HG03066 (cell line): ENCODE measurements at regions not wholly inside any gene's neighbourhood (a gene's known extent, or its start where the extent isn't known, plus 50 kb on each side); places are given as distances from the start of the nearest gene placed in this dataset.
"Not testable (repeated sequence)": the region's sequence is repeated elsewhere in the genome, so short reads cannot be mapped to it uniquely, and the experiment has no call there.

Experiments used
- ATAC-seq: cut with Tn5 transposase; IDR thresholded peaks from one replicate; pipeline ENCODE4 v1.9.1; 2021; ENCODE audit warnings: low read depth; ENCODE audit not compliant: unreplicated experiment

DNA sequence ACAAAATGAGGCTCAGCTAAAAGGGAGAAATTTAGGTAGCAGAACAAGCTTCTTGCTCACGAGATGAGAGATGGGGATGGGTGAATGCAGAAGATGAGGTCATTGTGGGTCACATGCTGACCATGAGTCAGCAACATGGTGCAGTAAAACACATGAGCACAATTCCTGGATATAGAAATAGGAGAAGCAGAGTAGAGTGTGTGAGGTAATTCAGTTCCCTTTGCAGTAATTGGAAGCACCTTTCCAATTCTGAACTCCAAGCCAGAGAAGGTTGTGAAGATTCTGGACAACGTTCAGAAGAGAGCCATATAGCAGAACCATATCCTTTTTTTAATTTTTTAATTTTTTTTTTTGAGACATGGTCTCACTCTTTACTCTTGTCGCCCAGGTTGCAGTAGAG lies 62.0 kb upstream of the LMNTD1 start:
- no peak for ATAC-seq

DNA sequence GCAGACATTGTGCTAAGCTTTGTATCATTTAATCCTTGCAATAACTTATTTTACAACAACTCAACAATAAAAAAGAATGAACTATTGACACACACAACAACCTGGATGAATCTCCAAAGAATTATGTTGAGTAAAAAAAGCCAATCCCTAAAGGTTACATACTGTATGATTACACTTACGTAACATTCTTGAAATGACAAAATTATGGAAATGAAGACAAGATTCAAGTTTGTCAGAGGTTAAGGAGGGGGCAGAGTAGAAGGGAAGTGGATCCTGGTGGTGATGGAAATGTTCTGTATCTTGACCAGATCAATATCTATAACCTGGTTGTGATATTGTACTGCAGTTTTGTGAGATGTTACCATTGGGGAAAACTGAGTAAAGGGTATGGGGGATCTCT lies 63.2 kb upstream of the LMNTD1 start:
- no peak for ATAC-seq

DNA sequence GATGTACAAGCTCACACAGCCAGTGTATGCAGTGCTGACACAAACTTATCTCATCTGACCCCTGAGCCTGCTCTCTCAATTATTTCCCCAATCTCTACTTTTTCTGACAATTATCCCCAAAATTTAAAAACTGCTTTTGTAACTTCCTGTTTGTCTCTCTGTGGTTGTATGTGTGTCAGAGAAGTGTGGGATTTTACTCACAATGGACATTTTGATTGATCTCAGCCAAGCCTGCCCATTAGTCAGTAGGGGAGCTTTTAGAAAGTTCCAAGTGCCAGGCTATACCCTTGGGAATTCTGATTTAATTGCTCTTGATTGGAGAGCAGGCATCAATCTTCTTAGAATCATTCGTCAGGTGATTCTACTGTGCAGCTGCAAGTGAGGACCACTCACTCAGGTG lies 64.9 kb upstream of the LMNTD1 start:
- no peak for ATAC-seq

DNA sequence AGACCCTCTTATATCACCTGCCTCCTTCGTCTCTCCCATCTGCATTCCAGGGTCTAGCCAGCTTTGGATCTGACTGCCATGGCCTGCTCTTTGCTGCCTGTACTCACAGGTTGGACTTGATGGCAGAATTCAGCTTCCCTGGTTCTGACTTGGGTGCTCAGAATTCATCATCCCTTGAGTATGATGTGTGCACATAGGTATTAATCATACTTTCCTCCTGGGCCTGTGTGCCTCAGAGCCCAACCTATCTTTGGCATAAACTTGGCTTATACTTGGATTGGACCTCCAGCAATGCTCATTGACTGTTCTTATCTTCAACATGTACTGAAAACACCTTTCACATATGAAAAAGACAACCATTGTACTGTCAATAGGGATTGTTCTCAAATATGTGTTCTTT lies 70.7 kb upstream of the LMNTD1 start:
- no peak for ATAC-seq

DNA sequence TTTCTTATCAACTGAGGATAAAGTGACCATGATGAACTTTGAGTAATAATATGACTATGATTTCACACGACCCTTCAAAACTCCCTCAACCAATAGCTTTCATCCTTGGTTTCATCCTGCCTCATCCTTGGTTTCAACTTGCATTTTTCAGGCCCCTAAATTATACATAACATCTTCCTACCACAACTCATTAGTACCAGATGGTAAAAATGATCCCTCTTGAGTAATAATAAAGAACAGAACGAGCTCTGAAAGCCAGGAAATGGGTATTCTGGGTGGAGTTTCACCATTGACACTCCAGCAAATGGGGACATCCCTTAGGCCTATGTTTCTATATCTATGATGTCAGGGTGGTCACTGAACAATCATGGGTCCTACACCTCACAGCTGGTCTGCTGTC lies 72.1 kb upstream of the LMNTD1 start:
- no peak for ATAC-seq

DNA sequence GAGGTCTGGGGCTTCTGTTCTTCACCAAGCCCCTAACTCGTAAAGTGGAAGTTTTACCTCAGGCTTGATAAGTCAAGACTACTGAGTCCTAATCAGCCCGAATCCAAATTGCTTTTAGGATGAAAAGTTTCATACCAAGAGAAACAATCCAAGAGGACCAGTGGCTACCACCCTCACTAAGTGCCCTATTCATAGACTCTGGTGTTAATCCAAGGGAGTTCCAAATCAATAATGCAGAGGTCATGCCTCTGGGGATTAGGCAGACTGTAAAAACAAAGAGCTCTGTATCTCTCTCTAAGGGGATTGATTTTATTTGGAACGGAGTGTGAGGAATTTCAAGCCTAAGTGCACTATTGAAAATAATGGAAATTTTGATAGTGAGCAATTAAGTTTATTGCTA lies 76.3 kb upstream of the LMNTD1 start:
- no peak for ATAC-seq

DNA sequence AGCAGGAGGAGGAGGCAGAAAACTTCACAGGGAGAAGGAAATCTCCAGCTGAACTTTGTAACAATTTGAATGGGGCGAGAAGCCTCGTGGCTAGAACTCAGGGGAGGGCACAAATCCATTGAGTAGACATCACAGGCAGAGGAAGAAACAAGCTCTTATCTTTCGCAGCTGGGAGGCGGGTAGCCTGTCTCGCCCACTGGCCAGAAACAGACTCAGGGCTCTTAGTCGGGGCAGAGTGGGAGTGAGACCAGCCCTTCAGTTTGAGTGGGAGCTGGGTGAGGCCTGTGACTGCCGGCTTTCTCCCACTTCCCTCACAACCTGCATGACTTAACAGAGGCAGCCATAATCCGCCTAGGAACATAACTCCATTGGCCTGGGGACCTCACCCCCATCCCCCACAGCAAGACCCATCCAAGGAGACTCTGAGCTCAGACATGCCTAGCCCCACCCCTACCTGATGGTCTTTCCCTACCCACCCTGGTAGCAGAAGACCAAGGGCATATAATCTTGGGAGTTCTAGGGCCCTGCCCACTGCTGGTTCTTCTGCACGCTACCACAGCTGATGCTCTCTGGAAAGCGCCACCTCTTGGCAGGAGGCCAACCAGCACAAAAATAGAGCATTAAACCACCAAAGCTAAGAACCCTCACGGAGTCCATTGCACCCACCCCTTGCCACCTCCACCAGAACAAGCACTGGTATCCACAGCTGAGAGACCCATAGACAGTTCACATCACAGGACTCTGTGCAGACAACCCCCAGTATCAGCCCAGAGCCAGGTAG lies 77.8 kb upstream of the LMNTD1 start:
- ATAC-seq: not testable (repeated sequence)

DNA sequence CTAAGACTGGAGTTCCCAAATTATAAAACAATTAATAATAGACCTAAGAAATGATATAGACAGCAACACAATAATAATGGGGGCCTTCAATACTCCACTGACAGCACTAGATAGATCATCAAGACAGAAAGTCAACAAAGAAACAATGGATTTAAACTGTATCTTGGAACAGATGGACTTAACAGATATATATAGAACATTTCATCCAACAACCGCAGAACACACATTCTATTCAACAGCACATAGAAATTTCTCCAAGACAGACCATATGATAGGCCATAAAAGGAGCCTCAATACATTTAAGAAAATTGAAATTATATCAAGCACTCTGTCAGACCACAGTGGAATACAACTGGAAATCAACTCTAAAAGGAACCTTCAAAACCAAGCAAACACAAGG lies 80.1 kb upstream of the LMNTD1 start:
- not testable (repeated sequence) for ATAC-seq

DNA sequence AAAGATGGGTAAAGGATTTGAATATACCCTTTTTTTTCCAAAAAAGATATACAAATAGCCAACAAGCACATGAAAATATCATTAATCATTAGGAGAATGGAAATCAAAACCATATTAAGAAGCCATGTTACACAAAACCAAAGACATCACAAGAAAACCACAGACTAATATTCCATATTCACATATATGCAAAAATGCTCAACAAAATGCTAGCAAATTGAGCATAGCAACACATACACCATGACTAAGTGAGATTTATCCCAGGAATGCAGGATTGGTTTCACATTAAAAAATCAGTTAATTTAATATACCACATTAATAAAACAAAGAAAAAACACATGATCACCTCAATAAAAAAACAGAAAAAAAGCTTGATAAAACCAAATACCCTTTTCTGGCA lies 84.7 kb upstream of the LMNTD1 start:
- ATAC-seq: no peak

DNA sequence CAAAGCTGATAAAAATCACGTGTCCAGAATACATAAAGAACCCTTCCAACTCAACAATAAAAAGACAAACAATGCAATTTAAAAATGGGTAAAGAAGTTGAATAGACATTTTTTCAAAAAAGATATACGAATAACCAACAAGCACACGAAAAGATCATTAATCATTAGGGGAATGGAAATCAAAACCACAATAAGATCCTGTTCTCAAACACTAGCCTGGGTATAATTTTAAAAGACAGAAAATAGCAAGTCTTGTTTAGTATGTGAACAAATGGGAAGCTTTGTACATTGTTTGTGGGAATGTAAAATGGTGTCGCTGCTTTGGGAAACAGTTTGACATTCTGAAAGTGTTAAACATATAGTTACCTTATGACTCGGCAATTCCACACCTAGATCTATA lies 86.3 kb upstream of the LMNTD1 start:
- no peak for ATAC-seq

DNA sequence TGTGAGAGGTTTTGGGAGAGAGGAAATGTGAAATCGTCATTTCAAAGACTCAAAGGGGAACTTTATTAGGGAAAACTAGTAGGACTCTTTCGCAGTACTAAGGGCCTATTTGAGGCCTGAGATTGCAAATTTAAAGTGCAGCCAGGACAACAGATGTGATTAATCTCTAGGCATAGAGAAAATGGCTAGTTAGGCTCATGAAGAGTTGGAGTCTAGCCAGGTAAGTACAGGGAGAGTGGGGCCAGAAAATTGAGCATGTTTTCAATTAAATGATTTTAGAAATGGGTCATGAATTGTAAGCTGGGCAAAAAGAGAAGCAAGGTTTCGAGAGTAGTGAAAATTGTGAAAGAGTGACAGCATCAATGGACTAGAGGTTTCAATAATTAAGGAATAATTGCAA lies 91.9 kb upstream of the LMNTD1 start:
- no peak for ATAC-seq

DNA sequence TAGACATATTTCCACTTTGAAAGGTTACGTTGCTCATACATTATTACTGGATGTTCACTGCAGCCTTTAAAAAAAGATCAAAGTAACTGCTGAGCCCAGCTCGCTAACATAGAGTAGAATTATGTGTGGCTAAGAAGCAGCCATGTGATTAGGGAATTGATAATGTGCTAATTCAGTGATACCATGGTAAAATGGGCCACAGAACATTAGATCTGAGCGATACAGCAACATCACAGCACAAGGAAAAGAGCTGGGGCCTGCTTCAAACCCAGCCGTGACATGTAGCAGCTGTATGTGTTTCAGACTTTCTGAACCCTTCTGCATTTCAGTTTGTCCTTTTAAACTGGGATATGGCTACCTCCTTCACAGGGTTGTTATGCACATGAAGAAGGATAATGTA lies 92.3 kb upstream of the LMNTD1 start:
- ATAC-seq: no peak

DNA sequence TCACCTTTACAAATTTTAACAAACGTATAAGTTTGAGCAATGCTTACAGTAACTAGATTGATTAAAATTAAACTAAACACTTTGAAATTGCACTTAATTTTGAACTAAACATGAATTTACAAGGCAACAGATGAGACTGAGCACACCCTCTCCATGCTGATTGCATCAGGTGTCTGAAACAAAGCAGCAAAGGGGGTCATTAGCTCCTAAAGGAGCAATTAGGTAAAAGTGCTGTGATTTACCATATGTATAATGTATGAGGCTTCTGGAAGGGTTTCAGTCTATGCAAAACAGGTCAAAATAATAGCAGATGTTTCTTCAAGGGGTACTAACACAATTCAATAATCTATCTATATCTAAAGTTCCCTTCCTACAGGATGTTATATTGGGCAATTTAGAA lies 98.8 kb upstream of the LMNTD1 start:
- ATAC-seq: no peak

DNA sequence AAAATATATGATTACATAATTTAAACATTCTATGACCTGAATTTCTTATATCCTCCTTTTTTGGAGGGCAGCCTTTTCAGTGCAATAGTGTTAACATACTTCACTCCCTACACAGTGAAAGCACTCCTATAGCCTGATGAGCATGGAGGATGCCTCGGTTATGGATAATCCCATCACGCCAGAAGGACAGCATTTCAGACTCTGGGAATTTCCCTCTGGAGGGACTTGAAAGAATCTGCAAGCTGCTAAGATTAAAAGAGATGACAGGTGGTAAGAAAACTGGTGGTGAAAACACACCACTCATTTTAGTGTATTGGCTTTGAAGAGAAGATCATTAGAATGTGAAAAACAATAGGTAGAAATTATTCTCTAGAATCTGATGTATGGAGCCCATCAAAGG lies 99.3 kb upstream of the LMNTD1 start:
- no peak for ATAC-seq

DNA sequence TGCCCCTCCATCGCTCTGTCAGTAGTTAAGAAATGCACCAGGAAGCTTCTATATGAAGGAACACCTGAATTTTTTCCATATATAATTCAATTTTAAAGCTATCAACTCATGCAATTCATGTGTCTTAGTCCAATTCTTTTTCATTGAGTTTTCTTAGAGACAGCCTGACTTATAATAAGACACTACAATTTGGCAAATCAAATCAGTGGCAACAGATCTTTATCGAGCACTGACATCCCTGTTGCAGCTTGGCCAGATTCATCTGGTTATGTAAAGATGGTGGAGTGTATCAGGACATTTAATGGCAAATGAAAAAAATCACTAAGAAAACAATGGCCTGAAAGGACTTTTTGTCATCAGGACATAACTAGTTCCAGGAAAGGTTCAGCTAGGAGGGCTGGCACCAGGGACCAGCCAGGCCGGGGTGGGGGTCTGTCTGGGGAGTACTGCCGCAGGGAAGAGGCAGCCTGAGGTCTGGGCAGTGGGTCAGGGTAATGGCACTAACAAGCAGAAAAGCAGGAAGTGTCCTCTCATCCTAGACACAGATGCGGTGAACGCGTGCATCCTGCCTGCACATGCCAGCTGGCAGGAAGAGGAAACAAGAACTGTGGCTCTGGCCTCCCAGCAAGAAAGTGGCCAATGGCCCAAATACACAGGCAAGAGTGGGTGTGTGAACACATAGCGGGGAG lies 100.5 kb upstream of the LMNTD1 start:
- ATAC-seq: no peak

DNA sequence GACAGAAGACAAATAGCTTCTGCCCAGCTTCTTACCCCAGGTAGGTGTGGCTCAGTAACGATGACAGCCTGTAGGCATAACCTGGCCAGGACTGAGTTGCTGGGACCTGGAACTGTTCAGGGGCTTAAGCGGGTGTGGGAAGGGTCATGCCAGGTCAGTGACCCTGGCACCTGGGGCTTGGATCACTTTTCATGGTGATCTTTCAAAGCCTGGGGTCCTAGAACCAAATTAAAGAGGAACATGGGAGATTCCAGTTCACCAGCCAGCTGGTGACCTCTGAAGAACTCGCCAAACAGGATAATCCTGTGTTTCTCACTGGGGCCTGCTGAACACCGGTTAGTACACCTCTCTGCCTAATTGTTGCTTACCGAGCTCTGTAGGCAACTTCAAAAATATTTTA lies 102.6 kb upstream of the LMNTD1 start:
- ATAC-seq: no peak

DNA sequence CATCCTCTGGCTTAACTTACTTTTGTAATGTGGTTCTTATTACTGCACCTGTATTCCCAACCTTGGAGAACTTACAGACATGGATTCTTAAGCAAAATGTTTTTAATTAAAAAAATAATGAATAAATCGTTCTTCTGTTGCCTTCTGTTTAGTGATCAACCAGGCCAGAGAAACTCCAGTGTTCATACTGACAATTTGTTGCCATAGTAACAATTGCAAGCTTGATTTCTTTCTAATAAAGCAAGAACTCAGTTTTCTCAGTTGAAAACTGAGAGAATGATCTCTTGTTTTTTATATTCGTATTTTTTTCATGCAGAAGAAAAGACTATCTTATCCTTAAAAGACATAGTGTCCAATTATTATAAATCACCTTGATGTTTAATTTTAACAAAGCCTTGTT lies 106.5 kb upstream of the LMNTD1 start:
- ATAC-seq: no peak

DNA sequence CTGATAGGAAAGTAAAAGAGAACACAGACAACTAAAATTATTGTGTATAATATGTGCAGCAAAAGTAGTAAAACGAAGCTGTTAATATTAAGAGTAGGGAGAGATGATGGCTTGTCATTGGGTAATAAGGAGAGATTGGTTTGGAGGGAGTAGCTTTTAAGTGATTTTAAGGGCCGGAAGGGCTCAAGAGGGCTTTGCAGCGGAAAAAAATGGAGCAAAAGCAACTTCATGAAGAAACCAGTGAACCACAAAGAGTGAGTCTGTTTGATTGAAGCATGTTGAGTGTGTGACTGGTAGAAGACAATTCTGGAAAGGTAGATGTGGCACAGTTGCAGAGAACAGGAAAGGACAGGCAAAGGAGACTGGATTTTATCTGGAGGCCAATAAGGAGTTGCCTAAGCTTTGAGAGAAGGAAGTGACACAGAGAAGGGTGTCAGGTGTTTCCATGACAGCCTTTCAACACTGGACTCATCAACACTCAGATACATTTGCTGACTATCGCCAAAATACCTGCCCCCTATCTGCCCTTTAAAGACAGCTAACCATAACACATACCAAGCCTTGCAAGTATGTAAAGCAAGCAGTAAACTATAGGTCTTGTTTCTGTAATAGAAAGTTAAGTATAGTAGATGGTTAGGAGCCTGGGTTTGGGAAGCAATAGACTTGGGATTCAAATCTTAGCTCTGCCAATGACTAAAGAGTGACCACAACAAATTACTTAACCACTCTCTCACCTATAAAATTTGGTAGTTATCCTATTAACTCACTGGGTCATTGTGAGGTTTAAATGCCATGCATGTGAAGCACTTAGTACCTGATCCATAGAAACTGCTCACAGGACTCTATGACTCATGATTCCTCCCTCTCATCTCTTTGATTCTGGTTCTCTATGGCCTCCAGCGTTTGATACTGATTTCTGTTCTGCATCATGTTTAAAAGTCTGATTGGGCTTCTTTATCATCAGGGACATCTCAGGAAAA lies 117.3 kb upstream of the LMNTD1 start:
- ATAC-seq: no peak

DNA sequence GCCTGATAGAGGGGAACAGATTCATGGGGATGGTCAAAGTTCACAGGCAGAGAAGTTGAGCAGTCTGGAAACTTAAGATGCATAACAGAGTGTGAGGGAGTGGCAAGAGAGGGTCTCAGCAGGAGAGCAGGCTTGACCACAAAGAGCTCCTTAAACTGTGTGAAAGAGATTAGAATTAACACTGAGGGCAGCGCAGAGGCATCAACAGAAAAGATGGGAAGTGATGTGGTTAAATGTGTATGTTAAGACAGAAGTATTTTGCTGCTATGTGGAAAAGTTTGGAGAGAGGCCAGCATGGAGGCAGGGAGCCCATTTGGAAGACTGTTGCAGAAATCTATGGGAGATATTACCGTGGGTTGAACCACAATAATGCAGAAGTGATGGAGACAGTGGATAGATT lies 122.7 kb upstream of the LMNTD1 start:
- ATAC-seq: no peak

DNA sequence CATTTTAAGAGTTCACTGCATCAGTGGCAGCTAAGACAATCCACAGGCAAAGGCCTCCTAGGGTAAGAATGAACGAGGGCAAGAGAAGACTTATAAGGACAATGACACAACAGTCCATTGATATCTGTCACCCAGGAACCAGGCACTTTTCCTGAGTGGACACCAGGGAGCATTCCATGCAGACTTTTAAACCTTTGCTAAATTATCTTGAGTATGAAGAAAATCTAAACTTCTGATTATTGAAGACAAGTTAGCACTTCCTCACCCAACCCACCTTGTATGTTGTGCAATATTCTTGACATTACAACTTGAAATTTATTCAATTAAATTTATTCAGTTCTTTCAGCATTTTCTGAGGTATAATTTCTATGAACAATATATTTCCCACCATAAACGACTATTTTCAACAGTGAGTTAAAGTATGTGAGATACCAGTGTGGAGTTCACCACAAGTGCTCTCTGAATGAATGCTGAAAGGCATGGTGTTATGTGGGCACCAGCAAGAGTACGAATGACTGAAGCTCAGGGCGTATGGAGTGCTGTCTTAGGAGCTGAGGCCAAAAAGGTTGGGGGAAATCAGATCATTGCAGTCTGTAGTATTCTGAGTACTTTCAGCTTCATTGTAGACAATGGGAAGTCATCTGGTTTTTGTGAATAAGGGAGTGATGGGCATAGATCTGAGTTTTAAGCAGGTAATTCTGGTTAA lies 124.3 kb upstream of the LMNTD1 start:
- ATAC-seq: no peak

DNA sequence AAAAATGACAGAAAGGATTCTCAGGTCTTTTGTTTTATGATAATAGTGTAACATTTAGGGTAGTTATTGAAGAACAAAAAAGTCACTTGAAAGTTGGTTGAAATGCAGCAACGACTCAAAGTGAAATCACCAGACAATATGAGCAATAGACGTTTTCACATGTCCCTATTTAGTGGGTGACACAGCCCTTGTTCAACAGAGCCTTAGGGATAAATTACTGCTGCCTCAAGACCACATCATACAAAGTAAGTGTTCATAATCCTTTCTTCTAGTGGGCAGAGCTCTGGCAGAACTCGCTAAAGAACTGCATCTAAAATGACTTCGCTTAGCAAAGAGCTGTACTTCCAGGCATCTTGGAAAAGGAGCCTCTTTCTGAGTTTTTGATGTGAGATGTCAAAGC lies 128.5 kb upstream of the LMNTD1 start:
- ATAC-seq: no peak
